Activated CD4-positive, alpha-beta T cell treated with anti-CD3 and anti-CD28 coated beads for 4 hours (primary cell): ENCODE measurements at regions not wholly inside any gene's neighbourhood (a gene's known extent, or its start where the extent isn't known, plus 50 kb on each side); places are given as distances from the start of the nearest gene placed in this dataset.

Experiments used
- DNase-seq, 2 donors: peaks; one replicate each; pipeline ENCODE4 v3.0.0-alpha.2; 2020

DNA sequence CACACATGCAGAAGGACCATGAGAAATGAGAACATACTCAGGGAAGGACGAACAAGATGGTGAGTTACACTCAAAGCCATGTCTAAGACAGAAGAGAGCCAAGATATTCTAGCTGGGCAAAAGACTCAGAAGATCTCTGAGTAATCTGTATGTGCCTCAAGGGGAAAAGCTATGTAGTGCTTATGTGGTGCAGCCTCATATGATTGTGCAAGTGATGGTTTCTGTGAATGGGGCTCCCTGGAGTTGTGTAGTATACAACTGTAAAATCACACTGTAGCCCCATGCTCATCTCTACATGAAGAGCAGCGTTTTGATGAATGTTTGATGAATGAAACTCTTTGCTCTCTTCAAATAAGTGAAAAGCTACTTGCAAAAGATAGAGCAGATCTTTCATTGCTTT is 57.5 kb downstream of the OSR1 start:
- no peak for DNase-seq

DNA sequence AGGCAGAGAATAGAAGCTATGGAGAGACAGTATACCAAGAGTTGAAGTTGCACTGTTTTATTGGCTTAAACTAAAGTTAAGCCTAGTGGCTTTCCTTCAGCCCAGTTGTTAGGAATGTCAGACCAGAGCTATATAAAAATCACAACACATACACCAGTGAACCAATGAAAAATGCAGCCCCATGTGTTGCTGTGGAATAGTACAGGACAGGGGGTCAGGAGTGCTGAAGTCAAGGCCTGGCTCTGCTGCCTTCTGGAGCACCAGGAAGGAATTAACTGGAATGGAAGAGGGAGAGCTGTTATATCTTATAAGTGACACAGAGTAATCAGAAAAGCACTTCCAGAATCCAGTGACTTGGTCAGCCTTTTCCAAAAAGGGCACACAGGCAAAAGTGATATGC is 58.9 kb downstream of the OSR1 start:
- DNase-seq = no peak

DNA sequence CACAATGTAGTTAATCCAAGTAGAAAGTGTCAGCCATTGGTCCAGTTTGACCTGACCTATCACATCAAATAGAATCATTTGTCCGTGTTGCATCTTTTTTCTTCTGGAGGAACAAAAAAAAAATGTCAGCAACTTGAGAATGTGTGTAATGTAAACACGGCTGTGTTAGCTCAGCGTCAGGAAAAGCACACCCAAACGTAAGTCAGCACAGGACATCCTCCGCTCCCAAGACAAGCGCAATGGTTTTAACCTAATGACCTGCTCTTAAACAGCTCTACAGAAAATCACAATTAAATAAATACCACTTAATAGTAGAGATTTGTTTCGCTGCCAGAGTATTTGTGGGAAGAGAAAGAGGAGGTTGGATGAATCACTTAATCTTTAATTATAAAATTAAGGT is 59.4 kb downstream of the OSR1 start:
- DNase-seq = no peak

DNA sequence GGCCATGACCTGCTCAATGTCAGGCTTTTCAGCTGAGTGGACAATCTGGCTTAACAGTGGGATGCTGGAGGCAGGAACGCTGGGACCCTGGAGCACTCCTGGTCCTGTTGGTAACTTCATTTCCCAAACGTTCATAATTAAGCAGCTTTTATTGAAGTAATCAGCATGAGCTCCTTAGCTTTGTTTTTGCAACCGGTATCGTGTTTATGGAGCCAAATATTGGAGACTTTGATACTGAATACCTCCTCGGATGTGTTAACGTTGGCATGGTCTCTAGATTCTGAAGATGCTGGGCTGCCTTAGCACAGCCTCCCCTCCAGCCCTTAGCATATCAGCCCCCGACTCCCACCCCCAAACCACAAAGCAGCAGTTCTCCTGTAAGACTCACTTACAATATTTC is 60.7 kb downstream of the OSR1 start:
- DNase-seq = no peak

DNA sequence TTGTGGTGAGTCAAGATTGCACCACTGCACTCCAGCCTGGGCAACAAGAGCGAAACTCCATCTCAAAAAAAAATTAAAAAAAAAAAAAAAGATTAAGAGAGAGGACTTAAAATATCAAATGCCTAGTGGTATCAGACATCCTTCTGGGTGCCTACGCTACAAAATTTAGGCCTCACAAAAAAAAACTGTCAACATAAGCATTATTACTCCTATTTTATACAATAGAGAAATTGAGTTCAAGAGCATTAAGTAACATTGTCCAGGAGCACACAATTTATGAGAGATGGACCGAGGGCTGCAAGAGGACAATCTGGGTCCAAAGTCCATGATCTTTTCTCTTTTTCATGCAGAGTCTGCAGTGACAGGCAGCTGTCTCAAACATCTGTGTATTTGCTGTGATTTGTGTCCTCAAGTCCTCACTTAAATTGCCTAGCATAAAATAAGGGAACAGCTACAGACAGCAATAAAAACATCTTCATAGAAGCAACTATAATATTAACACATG is 62.4 kb downstream of the OSR1 start:
- no peak for DNase-seq

DNA sequence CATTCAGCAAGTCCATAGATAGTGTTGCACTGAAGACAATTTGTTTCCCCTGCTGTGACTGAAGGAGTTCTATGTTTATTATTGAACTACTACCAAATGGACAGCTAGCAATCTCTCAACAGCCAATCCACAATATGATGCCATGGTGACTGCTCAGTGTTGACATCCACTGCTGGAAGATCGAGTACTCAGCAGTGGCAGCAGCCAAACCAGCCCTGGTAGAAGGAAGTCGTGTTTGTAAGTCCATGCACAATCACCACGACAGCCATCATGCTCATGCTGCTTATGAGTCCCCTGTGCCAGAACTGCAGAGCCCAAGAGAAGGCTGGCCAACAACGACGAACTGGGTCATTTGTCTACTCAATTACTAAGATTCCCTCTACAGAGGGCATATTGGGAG is 66.4 kb downstream of the OSR1 start:
- DNase-seq = no peak

DNA sequence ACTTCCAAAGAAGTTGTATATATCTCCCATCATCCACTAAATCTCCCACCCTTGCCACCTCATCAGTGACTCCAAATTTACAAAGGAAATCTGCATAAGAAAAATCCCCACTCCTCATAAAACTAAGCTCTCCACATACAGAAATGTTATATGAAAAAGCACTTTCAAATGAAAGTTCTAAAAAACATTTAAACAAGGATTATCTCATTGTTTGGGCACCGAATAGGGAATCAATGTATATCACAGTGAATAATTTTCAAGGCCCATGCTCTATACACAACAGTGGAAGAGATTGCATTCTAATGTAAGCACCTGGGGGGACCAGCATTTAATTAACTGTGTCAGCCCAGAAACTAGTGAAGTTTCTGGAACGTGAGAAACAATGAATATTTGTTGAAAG is 70.1 kb downstream of the OSR1 start:
- DNase-seq = no peak

DNA sequence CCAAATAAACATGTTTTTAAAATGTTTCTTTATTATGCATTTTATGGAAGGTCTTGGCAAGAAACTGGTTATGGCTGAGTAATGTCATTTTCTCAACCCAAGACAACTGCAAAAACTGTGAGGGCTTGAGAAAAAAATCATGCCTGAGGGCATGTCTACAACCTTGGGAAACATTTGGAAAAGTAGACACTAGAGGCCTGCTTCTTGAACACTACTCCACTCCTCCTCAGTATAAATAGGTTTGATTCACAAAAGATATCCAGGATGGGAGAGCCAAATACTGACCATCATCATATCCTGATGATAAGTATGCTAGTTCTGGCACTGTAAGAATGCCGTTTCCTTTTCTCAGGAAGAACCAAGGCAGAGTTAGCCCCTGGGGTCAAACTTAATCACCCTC is 71.1 kb downstream of the OSR1 start:
- DNase-seq = no peak

DNA sequence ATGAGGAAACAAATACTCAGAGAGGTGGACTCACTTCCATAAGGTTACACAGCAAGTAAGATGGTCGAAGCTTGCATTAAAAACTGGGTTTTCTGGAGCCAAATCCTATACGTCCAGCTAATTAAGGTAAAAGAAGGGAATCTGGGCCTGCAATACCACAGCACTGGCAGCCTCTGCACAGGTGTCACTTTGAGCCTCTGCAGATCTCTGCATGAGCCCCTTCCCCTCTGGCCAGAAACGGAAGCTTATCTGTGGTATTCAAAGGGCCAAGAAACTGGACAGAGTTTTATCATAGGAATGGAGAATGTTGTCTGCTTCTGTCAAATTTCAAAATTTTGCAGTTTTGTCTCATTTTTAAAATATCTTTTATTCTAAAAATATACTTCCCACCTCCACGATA is 76.1 kb downstream of the OSR1 start:
- no peak for DNase-seq

DNA sequence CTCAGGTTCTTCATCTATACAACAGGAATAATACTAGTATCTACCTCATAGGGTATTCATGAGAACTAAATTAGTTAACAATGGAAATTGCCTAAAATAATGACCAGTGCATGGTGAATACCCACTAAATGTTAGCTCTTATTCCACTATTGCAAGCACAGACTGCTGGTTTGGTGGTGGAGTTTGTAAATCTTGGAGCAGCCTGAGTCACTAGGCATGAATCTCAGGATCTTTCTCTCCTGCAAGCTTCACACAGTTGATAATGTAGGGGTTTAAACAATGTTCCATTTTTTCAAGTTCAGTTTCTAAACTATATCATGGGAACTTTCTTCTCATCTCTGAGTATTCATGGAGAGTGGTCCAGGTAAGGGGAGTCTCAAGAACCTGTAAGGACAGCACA is 84.0 kb downstream of the OSR1 start:
- no peak for DNase-seq

DNA sequence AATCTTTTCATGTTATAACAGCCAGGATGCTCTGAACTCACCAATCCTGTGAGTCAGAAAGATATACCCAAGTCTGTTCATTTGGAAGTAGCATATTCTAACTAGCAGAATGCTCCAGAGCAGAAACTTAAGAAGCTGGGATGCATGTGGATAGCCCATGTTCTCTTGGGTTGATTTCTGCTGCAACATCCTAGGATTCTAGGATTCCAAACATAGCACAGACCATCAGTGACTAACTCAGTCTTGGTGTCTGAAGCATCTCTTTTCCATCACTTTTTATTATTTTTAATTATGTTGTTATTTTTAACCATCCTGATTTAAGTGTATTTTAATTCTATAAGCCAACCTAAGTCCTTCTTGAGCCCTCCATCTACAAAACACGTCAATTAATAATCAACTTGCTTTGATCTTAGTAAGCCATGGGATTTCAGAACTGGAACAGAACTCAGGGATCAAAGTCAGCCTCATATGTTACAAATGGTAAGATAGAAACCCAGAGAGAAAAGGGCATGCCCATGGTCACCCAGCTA is 85.4 kb downstream of the OSR1 start:
- DNase-seq = no peak

DNA sequence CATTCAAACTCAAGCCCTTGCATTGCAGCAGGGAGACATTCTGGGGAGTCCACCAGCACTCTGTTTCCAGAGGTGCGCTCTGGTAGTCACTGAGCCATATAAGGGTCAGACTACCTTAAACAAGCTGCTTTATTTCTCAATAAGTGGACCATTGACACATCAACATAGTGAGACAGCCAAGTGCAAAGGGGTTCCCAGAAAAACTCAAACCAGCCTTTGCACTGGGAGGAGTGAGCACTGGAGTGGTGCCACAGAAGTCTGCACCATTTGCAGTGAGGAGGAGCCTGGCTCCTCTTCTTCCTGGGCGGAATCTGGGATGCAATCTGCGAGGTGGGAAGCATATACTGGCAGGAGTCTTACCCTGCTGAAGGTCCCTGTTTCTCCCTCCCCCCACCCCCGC is 86.4 kb downstream of the OSR1 start:
- no peak for DNase-seq

DNA sequence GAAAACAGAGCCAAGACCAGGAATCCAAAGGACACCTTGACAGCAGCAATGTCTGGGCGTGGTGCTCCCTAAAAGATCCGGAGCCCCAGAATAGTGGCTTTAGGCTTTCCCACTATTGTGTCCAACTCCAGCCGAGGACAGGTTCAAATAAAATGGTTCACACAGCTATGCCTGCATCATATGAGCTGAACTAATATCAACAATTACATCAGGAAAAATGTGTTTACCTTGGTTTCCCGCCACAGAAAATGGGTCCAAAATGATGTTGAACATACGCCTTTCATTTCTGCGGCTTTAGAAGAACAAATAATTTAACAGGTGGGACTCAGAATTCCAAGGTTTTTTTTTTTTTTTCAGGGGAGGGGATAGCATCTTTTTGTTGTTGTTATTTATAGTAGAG is 93.6 kb downstream of the OSR1 start:
- no peak for DNase-seq

DNA sequence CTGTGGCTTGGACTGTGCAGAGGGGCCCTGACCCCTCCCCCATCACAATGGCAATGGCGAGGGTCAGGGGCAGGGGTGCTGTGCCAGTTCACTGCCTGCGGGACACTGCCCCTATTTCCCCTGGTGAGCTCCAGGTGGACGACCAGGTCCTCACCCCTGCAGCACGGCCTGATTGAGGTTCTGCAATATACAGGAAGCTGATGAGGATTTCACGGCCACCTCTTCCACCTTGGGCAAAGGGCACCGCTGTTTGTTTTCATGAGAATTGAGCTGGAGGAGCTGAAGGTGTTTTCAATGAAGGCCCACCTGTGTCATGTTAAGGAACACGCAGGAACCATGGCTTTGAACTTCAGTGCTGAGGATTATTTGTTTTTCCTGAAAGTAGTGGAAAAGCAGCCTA is 96.3 kb downstream of the OSR1 start:
- no peak for DNase-seq

DNA sequence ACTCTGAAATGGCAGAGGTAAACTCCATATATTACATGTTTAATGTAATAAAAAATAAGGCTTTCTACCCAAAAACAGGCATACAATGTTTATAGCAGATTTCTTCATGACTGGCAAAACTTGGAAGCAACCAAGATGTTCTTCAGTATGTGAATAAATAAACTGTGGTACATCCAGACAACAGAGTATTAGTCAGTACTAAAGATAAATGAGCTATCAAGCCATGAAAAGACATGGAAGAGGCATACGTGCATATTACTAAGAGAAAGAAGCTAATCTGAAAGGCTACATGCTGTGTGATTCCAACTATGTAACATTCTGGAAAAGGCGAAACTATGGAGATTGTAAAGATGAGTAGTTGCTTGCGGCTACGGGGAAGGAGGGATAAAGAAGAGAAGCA is 97.4 kb downstream of the OSR1 start:
- no peak for DNase-seq

DNA sequence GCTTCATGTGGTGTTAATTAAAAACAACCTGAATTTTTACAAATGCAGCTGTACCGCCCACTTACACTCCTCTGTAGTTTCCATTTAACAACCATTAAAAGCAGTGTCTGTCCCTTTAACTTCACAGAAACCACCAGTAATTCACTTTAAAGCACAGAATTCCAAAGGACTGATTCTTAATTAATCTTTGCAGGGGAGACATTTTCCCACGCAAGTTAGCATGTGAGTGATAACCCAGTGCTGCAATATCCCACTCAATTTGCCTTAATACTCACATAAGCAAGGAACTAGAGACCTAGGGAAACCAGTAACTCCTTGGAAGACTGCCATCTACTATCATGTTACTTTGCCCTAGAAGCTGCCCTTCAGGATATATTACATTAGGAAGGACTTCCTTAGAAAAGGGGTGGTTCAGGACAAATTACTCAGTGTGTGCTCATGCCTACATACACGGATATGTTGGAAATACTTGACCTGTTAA is 102.3 kb downstream of the OSR1 start:
- DNase-seq = no peak

DNA sequence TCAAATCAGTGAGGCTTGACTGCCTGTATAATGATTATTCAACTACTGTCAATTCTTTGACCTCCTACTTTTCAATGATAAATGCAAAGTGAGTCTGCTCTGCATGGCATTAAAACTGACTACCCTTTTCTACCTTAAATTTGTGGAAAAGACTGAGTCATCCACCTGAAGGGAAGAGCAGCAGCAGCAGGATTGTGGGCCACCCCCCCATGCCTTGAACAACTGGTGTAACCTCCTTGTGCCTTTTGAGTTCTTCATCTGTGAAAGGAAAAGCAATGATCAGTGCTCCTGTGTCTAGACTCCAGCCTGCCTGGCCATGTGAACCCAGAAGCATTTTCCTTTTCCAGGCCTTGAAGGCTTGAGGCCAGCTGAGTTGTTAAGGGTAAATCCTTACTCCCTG is 102.9 kb downstream of the OSR1 start:
- DNase-seq = no peak

DNA sequence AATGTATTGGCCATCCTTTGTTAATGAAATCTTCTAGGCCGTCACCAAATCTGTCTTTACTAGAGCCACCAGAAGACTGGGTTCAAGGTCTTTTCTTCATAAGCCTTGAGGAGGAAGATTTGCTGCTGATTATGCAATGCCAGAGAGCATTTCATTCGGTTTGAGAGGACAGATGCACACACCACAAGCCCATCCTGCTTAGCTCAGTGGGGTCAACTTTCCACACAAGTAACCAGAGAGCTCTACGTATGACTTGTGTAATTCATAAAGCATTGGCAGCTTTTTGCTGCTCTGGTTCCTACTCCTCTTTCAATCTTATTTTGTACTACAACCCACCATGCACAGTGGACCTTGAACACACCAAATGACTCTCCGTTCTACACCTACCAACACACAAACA is 106.9 kb downstream of the OSR1 start:
- DNase-seq = no peak

DNA sequence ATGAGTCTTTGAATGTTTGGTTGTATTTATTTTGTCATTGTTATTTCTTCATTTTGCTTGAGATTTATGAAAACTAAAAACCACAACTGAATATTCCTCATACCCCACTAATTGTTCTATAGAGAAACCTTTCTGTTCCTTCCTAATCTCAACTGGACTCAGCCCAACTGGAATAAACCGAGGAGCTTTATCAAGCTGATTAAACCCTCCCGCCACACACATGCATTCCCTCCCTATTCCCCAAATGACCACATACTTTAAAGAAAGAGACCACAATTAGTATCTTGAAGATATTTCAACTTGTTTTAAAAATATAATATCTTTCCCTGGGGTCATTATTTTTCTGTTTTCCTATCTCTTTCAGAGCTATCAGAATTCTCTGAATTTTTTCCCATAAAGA is 107.5 kb downstream of the OSR1 start:
- DNase-seq = no peak

DNA sequence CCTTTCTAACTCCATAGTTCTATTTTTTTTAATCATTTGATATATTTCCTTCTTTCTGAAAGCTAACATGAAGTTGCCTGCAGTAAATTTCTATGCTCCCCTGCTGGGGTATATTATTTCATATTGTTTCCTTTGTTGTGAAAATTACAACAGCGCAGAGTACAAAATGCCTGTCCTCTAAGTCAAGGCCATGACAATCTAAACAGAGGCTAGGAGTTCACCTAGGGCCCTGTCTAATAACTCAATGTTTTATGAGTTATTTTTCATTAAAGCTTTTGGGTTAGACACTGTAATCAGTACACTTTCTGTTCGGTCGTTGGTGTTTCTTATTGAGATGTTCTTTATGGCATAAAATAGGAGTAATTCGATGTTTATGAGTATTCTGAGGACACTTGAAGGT is 111.2 kb downstream of the OSR1 start:
- no peak for DNase-seq

DNA sequence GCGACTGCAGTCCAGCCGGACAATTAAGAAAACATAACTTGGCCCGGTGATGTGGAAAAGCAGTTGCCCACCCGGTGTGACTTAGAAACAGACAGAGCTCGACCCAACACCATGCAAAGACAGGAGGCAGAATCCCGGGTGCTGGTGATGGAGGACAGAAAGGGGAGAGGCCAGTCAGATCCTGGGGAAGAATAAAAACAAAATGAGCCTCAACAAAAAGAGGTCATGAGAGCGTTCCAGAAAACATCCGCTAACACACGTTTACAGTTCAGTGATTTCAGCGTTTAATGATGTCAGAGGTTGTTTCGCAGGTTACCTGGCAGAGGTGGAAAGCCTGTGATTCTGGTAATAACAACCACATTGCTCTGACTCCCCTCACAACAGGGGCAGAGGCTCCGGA is 111.9 kb downstream of the OSR1 start:
- DNase-seq = no peak

DNA sequence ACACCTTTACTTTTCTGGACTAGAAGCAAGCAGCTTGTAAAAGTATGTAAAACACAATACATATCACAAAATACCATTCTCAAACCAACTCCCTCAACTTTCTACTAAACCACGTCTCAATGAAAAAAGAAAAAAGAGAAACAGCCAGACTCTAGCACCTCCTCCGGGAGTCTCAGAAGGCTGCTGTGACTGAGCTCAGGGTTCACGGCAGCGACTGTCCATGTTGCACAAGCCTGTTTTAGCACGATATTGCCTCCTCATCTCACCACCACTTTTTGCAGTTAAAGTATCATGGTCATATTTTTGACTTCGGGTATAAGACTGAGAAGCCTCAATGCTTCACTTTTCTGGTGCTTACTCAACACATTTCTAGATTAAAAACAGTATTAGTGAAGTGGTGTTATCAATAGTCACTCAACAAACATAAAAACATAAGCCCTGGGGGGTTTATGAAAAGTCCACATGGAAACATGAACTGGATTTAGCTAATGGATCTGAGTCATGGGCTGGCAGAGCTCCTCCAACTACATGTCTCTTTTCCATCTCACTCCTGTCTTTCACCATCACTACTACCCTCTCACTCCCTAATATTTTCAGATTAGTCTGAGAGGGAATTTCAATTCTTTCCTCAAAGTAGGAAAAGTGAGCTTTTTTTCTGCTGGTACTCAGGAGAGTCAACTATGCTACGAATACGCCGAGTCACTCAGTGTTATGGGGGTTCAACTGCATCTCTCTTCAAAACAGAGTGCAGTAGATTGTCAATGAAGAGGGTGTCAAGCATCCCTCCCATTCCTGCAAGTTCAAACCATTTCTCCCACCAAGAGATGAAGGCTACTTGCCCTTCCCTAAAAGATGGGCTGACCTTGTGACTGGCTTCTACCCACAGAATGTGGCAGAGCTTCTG is 113.7 kb downstream of the OSR1 start:
- DNase-seq = no peak

DNA sequence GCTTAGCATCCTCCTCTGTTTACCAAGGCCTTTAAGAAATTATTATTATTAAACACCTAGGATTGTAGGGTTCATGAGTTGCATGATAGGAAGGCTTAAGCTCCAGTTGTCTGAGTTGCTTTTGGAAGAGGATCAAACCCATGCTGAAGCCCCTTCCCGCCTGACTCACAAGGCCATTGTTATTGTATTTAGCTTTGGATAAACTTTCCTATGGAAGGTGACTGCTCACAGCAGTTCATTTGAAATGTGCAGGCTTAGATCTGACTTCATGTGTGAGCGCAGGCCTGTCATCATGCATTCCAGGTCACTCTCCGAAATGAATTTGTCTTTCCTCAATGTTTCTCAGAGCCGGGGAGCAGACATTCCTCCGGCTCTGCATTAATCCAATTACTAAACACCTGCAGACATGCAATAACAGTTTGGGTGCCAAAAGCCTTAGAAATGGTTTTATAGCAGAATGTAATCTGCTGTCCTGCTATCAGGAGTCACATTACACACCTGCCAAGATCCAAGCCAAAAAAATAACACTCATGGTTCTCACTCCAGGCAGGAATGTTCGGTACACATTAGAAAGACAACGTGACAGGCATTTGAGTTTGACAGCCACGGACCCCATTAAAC is 119.9 kb downstream of the OSR1 start:
- no peak for DNase-seq

DNA sequence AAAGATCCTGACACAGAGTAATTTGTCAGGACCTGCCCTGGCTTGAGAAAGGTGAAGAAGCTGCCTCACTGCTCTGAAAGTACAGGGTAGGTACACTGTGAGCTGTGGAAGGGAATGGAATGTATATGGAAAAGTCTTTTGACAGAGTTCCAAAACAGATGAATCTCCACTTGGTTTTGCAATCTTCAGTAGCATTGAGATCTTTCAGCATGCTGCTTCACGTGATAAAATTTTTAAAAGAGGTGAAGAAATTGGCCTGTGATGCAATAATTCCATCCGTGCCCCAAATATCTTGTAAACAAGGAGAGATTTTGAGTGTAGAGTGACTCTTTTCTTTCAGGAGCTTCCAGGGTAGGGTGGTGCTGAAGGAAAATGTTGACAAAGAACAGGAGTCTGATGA is 123.1 kb downstream of the OSR1 start:
- no peak for DNase-seq
